ENCODE measurements at regions not wholly inside any gene's neighbourhood (a gene's known extent, or its start where the extent isn't known, plus 50 kb on each side); places are given as distances from the start of the nearest gene placed in this dataset.

- Histone ChIP-seq H3K27ac (ENCODE audit: low read length) (no peak overlapping the region), H3K4me2 (ENCODE audit: low read length) (no peak overlapping the region), H3K79me2 (replicated peaks; ENCODE audit: insufficient read depth, low read length) (no peaks in the 10 kb centered on the region), H3K9me2 (ENCODE audit: insufficient read depth, low read length) (no peaks in the 10 kb centered on the region), H3K9me3 (ENCODE audit: low read length) (peaks cover 3% of the 10 kb centered on the region), H4K20me1 (ENCODE audit: insufficient read depth) (no peaks in the 10 kb centered on the region), H3K9ac (ENCODE audit: low read length) (no peak overlapping the region), H3F3A (ENCODE audit: insufficient read depth, low read length, poor library complexity, severe bottlenecking) (no peaks in the 10 kb centered on the region), H3K4me3 (ENCODE audit: low read length) (no peak overlapping the region), H3K36me3 (ENCODE audit: insufficient read depth, low read length) (no peaks in the 10 kb centered on the region), H3K27me3 (ENCODE audit: insufficient read depth, low read depth, low read length) (no peaks in the 10 kb centered on the region), H2AFZ (ENCODE audit: low read depth, low read length) (no peak overlapping the region)
- TF ChIP-seq CTCF (IDR thresholded peaks at IDR 0.05; ENCODE audit: poor library complexity, severe bottlenecking) (no peak), TAF1 (IDR thresholded peaks at IDR 0.05; ENCODE audit: low read depth) (no peak), REST (IDR thresholded peaks at IDR 0.05; ENCODE audit: borderline replicate concordance) (no peak), SMC3 (conservative IDR thresholded peaks at IDR 0.05; ENCODE audit: poor library complexity) (no peak), EP300 (conservative IDR thresholded peaks at IDR 0.05; ENCODE audit: poor library complexity, severe bottlenecking) (no peak), MXI1 (conservative IDR thresholded peaks at IDR 0.05; ENCODE audit: poor library complexity, severe bottlenecking) (no peak)
Observed at GRCh38 chr2:118726821-118727220, 120.6 kb downstream of the EN1 start.

GRCh38 chr2:118723394-118723793, 124.1 kb downstream of the EN1 start:
- Histone ChIP-seq H3F3A (ENCODE audit: insufficient read depth, low read length, poor library complexity, severe bottlenecking) (no peaks in the 10 kb centered on the region), H3K9ac (ENCODE audit: low read length) (no peak overlapping the region), H4K20me1 (ENCODE audit: insufficient read depth) (no peaks in the 10 kb centered on the region), H3K9me2 (ENCODE audit: insufficient read depth, low read length) (no peaks in the 10 kb centered on the region), H3K4me2 (ENCODE audit: low read length) (no peak overlapping the region), H3K4me3 (ENCODE audit: low read length) (no peak overlapping the region), H3K36me3 (ENCODE audit: insufficient read depth, low read length) (no peaks in the 10 kb centered on the region), H3K79me2 (replicated peaks; ENCODE audit: insufficient read depth, low read length) (no peaks in the 10 kb centered on the region), H3K27ac (ENCODE audit: low read length) (no peak overlapping the region), H3K9me3 (ENCODE audit: low read length) (peaks cover 3% of the 10 kb centered on the region), H3K27me3 (ENCODE audit: insufficient read depth, low read depth, low read length) (no peaks in the 10 kb centered on the region), H2AFZ (ENCODE audit: low read depth, low read length) (no peak overlapping the region)
- TF ChIP-seq REST (IDR thresholded peaks at IDR 0.05; ENCODE audit: borderline replicate concordance): no peak
